ENCODE measurements at regions not wholly inside any gene's neighbourhood (a gene's known extent, or its start where the extent isn't known, plus 50 kb on each side); places are given as distances from the start of the nearest gene placed in this dataset.
"Not testable (repeated sequence)": the region's sequence is repeated elsewhere in the genome, so short reads cannot be mapped to it uniquely, and the experiment has no call there.

- DNase-seq, result no peak
These were observed 277.2 kb upstream of the ARHGEF26 start for GRCh38 chr3:153843994-153844393.

- no peak for DNase-seq
These were observed 275.9 kb upstream of the ARHGEF26 start for GRCh38 chr3:153845311-153845710.

GRCh38 chr3:153848702-153849101 lies 272.5 kb upstream of the ARHGEF26 start:
- DNase-seq, result no peak

GRCh38 chr3:153852355-153852754 lies 268.8 kb upstream of the ARHGEF26 start:
- no peak for DNase-seq

GRCh38 chr3:153853163-153853562 lies 268.0 kb upstream of the ARHGEF26 start:
- DNase-seq, result no peak

GRCh38 chr3:153855772-153856171 lies 265.4 kb upstream of the ARHGEF26 start:
- DNase-seq, result no peak

GRCh38 chr3:153856932-153857331 lies 264.3 kb upstream of the ARHGEF26 start:
- no peak for DNase-seq

- DNase-seq, result no peak
These were observed 256.4 kb upstream of the ARHGEF26 start for GRCh38 chr3:153864793-153865192.

- no peak for DNase-seq
These were observed 254.3 kb upstream of the ARHGEF26 start for GRCh38 chr3:153866901-153867300.

- not testable (repeated sequence) for DNase-seq
These were observed 246.8 kb upstream of the ARHGEF26 start for GRCh38 chr3:153874348-153874747.

- DNase-seq, result no peak
These were observed 240.7 kb upstream of the ARHGEF26 start for GRCh38 chr3:153880493-153880892.

GRCh38 chr3:153881201-153881600 lies 240.0 kb upstream of the ARHGEF26 start:
- no peak for DNase-seq

GRCh38 chr3:153885359-153885758 lies 235.8 kb upstream of the ARHGEF26 start:
- DNase-seq, result no peak

GRCh38 chr3:153889905-153890334 lies 231.3 kb upstream of the ARHGEF26 start:
- DNase-seq, result no peak

GRCh38 chr3:153892126-153892525 lies 229.1 kb upstream of the ARHGEF26 start:
- DNase-seq, result no peak

- no peak for DNase-seq
These were observed 226.3 kb upstream of the ARHGEF26 start for GRCh38 chr3:153894857-153895256.

- DNase-seq, result no peak
These were observed 225.0 kb upstream of the ARHGEF26 start for GRCh38 chr3:153896197-153896596.

- peak; percentile 6 for DNase-seq
These were observed 224.0 kb upstream of the ARHGEF26 start for GRCh38 chr3:153897025-153897723.

- no peak for DNase-seq
These were observed 223.3 kb upstream of the ARHGEF26 start for GRCh38 chr3:153897842-153898241.

GRCh38 chr3:153901152-153901551 lies 220.0 kb upstream of the ARHGEF26 start:
- DNase-seq, result no peak

- DNase-seq, result no peak
These were observed 219.2 kb upstream of the ARHGEF26 start for GRCh38 chr3:153901991-153902390.

- no peak for DNase-seq
These were observed 217.8 kb upstream of the ARHGEF26 start for GRCh38 chr3:153903430-153903829.

GRCh38 chr3:153906366-153906765 lies 214.8 kb upstream of the ARHGEF26 start:
- no peak for DNase-seq

- DNase-seq, result no peak
These were observed 210.8 kb upstream of the ARHGEF26 start for GRCh38 chr3:153910387-153910786.

- no peak for DNase-seq
These were observed 210.1 kb upstream of the ARHGEF26 start for GRCh38 chr3:153911116-153911515.

Measured in right kidney (tissue), 1 donor.